ENCODE measurements at regions not wholly inside any gene's neighbourhood (a gene's known extent, or its start where the extent isn't known, plus 50 kb on each side); places are given as distances from the start of the nearest gene placed in this dataset.

GRCh38 chr13:50244713-50245574 lies 229.7 kb downstream of the KCNRG start:
- TF ChIP-seq GATA3 (IDR thresholded peaks at IDR 0.05; ENCODE audit: low read depth, low read length), result no peak
- TF ChIP-seq GATA2 (IDR thresholded peaks at IDR 0.05; ENCODE audit: low read depth, low read length), result no peak

All from SH-SY5Y (cell line).